HG03442 (cell line): ENCODE measurements at regions not wholly inside any gene's neighbourhood (a gene's known extent, or its start where the extent isn't known, plus 50 kb on each side); places are given as distances from the start of the nearest gene placed in this dataset.

ENCODE experiments used
- ATAC-seq: cut with Tn5 transposase; IDR thresholded peaks from one replicate; pipeline ENCODE4 v1.9.1; 2021; ENCODE audit warnings: mild to moderate bottlenecking, moderate library complexity; ENCODE audit not compliant: unreplicated experiment

DNA sequence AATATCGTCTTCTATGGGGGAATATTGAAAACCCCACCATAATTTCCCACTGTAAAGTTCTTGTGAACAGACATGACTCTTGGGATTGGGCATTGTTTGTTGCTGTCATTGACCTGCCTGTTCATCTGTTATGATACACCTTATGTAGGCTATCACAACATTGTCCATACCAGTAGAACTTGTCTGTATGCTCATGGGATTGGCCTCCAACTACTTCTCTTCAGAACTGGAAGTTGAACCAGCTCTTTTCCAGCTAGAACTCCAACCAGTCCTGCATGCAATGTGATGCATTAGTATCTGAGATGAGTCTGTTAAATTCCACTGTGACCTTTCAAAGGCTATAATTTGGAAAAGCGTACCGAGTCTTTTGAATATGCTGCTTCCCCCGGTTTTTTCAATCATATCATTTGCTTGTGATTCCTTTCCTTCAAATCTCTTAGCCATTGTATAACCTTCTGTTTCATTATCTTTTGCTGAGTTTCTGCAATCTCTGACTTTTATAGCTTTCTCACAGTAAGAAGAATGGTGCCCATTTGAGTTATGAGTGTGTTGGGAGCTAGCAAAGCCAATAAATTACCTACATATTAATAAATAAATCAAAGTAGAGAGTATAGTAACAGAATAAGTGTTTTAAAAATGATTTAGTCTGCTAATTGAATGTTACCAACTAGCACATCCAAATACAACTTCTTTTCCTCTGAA is 101.9 kb downstream of the PLK2 start:
- no peak for ATAC-seq

DNA sequence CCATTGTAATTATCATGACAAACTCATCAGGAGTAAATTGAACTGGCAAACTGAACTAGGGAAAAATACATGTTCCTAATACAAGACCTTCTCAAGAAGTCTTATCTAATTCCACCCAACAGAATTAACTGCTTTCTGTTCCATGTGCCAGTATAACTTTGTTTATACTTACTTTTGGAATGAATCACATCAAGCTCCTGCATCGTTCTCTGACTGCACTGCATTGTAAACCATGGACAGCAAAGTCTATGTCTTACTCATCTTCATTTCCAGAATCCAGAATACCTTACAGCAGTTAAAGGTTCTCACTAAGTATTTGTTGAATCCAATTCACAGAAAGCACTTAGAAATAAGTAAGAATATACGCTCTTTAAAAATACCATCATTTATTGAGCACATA is 102.8 kb downstream of the PLK2 start:
- ATAC-seq = no peak

DNA sequence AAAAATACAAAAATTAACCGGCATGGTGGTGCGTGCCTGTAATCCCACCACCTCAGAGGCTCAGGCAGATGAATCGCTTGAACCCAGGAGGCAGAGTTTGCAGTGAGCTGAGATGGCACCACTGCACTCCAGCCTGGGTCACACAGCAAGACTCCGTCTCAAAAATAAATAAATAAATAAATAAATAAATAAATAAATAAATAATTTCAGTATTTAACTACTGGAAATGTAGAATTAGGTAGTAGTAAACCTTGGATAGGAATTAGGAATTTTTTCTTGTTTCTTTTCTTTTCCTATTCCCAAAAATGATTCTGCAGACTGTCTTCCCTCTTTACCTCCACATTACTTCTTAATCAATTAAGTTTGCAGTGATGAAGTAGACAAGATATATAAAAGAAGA is 103.2 kb downstream of the PLK2 start:
- ATAC-seq = no peak

DNA sequence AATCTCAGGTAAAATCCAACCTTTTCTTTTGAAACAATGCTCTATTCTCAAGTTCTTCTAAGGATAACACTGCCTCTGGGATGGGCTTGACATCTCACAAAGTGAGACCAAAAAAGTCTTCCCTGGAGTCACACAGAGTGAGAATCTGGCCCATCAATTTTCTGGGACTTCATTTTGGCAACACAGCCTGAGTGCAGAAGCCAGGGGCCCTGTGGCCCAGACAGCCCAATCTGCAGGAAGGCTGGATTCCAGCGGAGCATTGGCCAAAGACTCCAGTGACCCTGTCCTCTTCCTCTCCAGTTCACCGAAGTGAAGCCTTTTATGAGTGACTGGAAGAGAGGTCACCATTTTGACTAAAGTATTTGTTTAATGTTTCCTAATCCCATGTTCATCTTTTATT is 105.1 kb downstream of the PLK2 start:
- no peak for ATAC-seq

DNA sequence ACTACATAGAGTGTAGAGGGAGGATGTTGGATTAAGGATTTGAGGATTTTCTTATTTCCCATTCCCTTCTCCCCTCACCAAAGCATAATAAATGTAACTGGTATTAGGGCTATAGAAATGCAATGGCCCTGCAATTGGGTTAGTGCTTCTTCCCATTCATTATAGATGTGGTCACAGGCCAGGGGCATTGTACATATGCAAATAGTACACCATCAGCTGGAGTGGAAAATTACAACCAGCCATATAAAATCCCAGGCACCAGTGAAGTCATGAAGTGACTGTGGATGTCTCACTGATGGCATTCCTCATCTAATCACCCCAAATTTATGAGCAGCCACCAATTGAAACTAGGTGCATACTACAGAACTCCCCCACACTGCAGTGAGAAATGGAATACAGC is 105.9 kb downstream of the PLK2 start:
- ATAC-seq = no peak

DNA sequence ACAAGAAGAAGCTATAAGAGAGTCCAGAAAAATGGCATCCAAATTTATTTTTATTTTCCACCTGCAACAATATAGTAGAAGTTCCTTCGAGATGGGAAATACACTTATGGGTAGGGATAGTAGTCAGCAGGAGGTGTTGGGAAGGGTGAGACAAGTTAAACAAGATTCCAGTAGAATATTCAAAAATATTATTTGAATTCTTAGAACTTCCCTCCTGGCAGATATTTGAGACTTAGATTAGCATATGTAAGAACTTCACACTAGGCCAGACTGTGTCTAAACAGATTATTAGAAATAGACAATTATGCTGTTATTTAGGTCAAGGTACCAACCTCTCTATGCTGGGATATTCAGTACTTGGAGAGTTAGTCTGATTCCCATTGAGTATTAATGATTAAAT is 108.7 kb downstream of the PLK2 start:
- no peak for ATAC-seq

DNA sequence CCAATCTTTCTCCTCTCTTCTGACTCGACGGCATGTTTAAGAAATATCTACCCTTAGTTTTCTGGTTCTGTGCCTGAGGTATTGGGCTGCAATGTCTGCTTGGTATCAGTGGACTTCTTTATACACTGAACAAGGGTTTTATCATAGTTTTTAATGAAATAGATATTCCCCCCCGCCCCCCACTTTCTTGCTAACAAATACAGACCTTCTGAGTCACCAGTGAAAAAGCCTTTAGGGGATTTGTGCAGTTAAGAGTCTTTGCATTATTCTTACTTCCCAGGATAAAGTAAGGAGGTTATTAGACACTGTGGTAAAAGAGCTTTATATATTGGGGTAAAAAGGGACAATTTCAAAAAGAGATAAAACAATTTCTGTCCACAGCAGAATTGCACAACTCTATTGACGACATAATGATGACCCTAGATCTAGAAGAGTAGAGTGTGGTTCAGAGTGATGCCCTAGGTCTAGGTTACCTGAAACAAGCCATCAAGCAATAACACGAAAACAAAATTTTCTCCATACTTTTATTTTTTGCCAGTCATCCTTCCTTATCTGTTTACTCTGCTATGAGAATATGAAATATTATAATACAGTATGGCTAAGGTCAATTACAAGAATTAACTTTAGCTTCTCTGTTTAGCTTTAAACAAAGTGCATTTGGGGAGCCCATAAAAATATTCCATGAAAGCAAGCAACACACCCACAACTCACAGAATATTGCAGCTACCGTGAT is 110.7 kb downstream of the PLK2 start:
- ATAC-seq = no peak

DNA sequence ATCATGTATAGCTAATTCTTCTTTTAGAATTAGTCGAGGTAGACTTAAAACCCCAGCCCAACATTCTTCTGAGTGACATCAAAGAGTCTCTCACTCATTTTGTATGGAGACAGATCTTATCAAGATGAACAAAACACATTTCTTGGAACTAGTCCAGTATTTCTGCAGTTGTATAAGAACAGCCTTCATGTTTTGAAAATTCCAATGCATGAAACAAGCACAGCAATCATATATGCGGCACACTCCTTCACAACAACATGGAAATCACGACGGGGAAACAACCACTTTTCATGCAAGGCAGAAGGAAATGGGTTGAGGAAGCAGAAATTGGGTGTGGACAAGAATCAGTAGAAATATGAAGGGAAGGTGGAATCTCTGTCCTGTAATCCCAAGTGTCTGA is 113.8 kb downstream of the PLK2 start:
- no peak for ATAC-seq

DNA sequence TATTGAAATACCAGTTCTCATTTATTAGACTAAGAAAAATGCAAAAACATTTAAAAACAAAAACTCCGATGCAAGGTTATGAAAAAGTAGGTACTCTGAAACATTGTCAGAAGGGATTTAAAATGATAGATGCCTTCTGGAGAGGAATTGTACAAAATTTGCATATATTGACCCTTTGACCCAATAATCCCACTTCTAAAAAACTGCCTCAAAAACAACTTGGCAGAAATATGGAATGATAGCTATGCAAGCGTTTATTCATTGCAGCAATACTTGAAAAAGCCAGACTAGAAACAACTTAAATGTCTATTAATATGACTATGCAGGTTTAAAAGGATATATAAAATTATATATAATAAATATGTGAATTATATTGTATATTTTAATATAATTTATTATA is 118.4 kb downstream of the PLK2 start:
- ATAC-seq = no peak

DNA sequence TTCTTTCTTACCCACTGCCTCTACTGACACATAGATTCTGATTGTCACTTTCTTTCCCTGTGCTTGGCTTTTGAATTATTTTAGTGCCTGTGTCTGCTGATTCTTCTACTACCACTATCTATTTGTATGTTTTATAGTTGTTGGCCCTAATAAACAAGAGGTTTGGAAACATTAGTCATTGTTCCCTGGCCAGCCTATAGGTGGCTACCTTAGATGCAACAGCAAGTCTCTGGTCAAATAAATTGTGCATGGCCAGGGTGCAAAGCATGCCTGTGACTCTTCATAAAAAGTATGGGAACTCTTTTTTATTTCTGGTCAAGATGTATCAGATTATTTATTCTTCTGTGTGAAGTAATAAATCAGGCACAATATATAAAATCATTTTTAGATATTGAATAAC is 124.4 kb downstream of the PLK2 start:
- no peak for ATAC-seq

DNA sequence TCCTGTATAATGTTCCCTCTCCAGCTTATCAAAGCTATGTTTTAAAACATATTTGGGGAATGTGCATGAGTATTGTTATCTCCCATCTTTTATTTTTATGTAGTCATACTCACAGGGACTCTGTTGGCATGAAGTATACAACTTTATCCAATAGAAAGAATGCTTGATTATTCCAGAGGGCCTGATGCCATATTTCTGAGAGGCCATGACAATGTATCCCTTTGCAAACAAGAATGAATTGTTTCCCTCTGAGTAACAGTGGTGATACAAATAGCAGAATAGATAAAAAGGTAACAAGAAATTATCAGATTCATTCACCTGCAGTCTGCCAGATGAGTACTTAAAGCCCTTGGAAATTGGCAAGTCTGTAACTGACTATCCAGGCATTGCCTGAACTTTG is 125.9 kb downstream of the PLK2 start:
- ATAC-seq = no peak

DNA sequence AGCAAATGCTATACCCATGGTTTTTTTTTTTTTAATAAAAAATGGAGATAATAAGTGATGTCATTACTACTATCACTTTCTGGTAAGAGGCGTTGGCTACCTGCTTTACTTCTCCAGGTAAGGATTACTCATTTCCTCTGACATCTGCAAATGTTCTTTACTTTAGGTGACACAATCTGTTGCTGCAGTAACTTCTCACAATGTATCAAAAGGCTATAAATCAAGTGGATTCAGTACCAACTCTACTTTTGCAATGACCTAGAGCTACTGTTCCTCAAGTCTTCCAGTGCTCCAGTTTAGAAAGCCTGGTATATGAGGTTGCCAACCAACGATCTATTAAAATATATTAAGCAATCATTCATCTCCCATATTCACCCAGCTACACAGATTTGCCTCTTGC is 129.1 kb downstream of the PLK2 start:
- ATAC-seq = no peak

DNA sequence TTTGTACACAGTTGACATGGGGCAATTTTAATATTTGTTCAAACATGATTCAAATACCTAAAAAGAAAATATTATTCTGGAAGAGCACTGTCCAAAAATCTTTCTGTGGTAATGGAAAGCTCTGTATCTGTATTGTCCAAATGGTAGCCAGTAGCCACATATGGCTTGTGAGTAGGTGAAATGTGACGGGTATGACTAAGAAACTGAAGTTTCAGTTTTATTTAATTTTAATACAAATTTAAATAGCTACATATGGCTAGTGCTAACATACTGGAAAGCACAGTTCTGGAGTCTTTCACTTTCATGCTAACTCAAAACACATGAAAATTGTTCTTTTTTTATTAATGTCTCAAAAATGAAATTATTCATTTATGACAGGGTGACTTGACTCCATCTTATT is 132.6 kb downstream of the PLK2 start:
- ATAC-seq = peak; percentile 83

DNA sequence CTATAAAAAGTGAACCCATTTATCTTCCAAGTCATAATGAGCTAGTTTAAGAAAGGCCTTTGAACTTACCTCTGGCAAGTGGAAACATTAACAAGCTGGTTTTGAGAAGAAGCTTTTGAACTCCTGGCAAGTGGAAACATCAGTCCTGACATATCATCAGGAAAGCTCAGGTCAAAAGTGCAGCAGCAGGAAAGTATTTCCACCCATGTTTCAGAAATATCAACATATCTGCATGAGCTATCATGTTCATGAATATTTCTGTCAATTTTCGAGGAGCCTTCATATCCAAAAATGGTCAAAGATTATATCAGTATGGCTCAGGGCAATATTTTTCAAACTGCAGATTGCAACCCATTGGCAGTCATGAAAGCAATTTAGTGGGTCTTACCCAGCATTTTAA is 133.9 kb downstream of the PLK2 start:
- ATAC-seq = no peak

DNA sequence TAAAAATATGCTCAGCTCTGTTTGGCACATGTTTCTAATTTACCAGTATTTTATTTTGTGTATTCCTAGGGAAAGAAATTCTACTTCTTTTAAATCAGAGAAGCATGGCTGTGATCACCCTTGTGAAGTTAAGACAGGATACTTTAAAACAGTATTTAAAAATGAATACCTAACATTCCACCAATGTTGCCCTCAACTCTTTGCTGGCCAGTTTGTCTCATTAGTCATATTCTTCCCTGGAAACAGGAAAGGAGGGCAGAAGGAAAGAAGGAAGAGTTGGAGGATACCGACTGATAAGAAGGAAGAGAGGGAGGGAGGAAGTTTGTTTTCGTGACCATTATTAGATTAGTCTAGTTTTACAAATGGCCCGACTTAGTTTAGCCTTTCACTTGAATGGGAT is 137.4 kb downstream of the PLK2 start:
- no peak for ATAC-seq

DNA sequence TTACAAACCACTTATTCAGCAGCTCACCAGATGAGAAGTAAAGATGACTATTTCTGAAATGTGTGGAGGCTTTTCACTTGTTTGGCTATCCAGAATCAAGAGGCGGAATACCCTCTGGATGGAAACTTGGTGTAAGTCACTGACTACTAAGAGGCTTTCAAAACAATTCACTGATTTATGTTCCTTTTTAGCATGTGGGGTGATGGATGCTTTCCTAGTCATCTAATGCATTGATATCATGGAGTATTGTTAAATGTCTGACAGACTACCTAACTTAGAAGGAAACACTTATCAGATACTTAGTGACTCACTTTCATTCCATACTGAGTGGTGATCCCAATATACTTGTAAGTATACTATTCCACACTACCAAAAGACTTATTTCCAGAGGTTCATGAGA is 141.4 kb downstream of the PLK2 start:
- ATAC-seq = no peak

DNA sequence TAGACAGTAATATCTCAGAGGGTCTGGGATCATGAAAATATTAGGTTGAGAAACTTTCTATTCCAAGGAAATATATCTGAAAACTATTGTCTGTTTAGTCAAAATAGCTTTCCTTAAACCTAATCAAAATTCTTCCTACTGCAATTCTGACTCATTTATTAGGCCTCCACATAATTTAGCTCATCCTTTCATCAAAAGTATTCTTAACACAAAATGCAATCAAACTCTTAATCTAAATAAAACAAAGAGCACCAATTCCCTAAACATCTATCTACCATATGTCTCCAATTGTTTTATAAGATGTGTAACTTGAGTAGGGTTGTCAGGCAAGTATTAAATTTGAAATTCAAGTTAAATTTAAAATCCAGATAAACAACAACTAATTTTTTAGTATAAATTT is 142.1 kb downstream of the PLK2 start:
- no peak for ATAC-seq

DNA sequence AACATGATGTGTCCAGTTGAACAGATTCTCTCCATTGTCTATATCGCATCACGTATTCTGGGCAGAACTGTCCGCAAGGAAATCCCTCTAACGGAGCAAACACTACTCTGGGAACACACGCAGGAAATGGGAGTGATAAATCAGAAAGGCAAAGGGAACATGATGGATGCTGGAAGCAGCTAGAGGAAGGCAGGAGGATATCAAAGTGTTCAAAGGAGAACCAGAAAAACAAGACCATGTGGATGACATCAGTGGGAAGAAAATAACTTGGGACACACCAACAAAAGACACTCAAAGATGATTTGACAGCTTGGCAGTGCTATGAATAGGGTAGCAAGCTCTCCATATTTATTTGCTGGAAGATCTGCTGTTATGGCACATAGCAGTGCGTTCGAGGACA is 142.9 kb downstream of the PLK2 start:
- ATAC-seq = no peak

DNA sequence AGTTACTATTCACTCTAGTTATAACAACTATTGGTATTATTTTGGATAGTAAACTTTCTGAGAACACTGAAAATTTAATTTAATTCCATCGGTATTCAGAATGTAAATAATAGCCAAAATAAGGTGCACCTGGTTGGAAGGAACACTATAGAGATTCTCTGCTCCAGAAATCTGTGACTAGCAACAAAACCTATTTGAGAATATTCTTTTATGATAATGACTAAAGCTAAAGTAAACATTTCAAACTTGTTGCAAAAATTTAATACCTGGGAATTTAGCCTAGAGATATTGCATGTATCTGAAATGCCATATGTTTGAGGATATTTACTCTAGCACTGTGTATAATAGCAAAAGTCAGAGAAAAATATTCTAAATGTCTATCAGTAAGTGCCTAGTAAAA is 144.1 kb downstream of the PLK2 start:
- ATAC-seq = no peak

DNA sequence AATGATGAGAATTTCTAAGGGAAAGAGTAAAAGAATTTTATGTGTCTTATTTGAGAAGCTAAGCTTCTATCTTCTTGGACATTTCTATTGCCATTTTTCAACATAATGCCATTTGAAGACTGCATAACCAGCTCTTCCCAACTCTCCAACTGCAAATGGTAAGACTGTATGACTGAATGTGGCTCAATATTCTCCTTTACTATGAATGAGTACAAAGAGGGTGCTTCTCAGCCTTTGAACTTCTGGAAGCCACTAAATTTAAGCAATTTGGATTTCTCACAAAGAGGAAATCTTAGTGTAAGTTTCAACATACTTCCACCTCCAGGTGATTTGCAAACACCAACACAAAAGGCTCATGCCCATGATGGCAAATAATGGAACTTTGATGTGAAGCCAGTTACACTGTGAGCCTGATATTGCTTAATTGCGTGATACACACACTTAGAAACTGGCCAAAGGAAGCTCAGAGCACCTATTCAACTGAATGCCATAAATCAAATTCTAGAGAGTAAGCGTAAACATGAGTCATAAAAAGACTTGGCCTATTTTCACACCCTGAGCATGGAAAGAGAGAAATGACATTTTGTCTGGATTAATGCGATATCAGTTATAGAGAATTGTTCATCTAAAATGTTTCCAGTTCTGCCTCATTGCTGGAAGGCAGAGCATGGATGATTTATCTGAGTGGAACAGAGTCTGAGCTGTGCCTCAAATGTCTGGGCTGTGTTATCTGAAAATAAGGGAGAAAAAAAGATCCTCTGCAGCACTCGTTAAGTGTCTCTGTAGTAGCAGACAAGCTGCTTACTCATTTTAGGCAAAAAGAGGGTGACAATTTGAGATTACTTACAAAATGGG is 145.3 kb downstream of the PLK2 start:
- ATAC-seq = no peak

DNA sequence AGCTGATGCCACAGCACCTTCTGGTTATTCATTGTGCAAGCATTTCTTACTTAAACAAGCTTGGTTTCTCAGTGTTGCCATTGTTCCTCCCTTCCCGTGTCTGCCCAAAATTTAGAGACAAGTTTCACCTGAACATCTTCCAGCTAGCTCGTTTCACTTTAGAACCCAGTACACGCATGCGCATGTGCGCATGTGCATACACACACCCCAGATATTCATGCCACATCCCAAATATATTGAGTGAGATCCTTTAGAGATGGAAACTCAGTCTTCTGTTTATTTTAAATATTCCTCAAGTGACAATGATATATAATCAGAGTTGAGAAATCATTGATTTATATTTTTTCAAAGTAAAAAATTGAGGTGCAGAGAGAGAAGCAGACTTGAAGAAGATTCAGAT is 147.6 kb downstream of the PLK2 start:
- no peak for ATAC-seq

DNA sequence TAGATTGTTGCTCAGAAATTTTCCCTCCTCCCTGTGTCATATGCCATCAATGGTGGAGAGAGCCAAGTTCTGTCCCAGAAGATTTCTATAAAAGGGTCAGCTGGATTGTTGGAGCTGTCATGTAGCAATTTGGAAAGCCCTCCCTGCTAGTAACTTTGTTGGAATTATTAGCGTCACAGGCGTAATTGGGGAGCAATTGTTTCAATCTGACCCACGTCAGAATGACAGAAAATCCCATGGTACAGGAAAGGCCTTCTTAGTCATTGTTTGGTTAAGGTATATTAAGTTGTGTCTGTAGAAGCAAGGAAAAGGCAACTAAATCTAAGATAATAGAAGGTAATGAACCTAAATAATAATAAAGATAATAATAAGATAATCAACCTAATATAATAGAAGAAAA is 148.4 kb downstream of the PLK2 start:
- no peak for ATAC-seq
